Neural cell (in vitro differentiated cells): ENCODE measurements at regions not wholly inside any gene's neighbourhood (a gene's known extent, or its start where the extent isn't known, plus 50 kb on each side); places are given as distances from the start of the nearest gene placed in this dataset.

Source experiments
- H2AFZ ChIP-seq: fragments of 200-600, 300-800 bp; sonication (generic), shearing (Covaris generic); 2 replicates; pipeline ENCODE4 v1.6.0; 2014; ENCODE audit warnings: low read depth, mild to moderate bottlenecking, antibody characterized with exemption, low read length, moderate library complexity
- H3F3A ChIP-seq: fragments of 200-600 bp; shearing (Covaris generic); 2 replicates; pipeline ENCODE4 v1.6.1; 2016; ENCODE audit warnings: mild to moderate bottlenecking, moderate library complexity, mixed read lengths, antibody characterized with exemption, low read length; ENCODE audit not compliant: insufficient read depth, poor library complexity, severe bottlenecking
- H3K27ac ChIP-seq: fragments of 200-600, 300-800 bp; sonication (generic), shearing (Covaris generic); 2 replicates; pipeline ENCODE4 v1.5.1; 2014; ENCODE audit warnings: mild to moderate bottlenecking, low read length, moderate library complexity
- H3K27me3 ChIP-seq: fragments of 300-800, 200-600 bp; sonication (generic), shearing (Covaris generic); 2 replicates; pipeline ENCODE4 v1.6.0; 2014; ENCODE audit warnings: mild to moderate bottlenecking, low read depth, low read length, moderate library complexity; ENCODE audit not compliant: insufficient read depth
- H3K36me3 ChIP-seq: fragments of 300-800, 200-600 bp; sonication (generic), shearing (Covaris generic); 2 replicates; pipeline ENCODE4 v1.5.1; 2014; ENCODE audit warnings: mild to moderate bottlenecking, antibody characterized with exemption, low read length, moderate library complexity; ENCODE audit not compliant: insufficient read depth
- H3K4me2 ChIP-seq: fragments of 300-800, 200-600 bp; sonication (generic), shearing (Covaris generic); 2 replicates; pipeline ENCODE4 v1.6.0; 2014; ENCODE audit warnings: mild to moderate bottlenecking, low read length
- H3K4me3 ChIP-seq: fragments of 300-800, 200-600 bp; sonication (generic), shearing (Covaris generic); 2 replicates; pipeline ENCODE4 v1.5.1; 2014; ENCODE audit warnings: mild to moderate bottlenecking, low read length, moderate library complexity
- H3K79me2 ChIP-seq: fragments of 200-600 bp; shearing (Covaris generic); replicated peaks from 2 replicates; pipeline ENCODE4 v1.6.0; 2014; ENCODE audit warnings: mild to moderate bottlenecking, low read length, moderate library complexity; ENCODE audit not compliant: insufficient read depth
- H3K9ac ChIP-seq: fragments of 300-800, 200-600 bp; sonication (generic), shearing (Covaris generic); 2 replicates; pipeline ENCODE4 v1.6.1; 2016; ENCODE audit warnings: mild to moderate bottlenecking, low read length, mixed read lengths
- H3K9me2 ChIP-seq: fragments of 200-600 bp; shearing (Covaris generic); 2 replicates; pipeline ENCODE4 v1.6.1; 2016; ENCODE audit warnings: mild to moderate bottlenecking, low read length, mixed read lengths; ENCODE audit not compliant: insufficient read depth
- H3K9me3 ChIP-seq: fragments of 200-600, 300-800 bp; sonication (generic), shearing (Covaris generic); 2 replicates; pipeline ENCODE4 v1.6.1; 2016; ENCODE audit warnings: mild to moderate bottlenecking, mixed run types, low read length, moderate library complexity, mixed read lengths
- H4K20me1 ChIP-seq: fragments of 200-600 bp; shearing (Covaris generic); 2 replicates; pipeline ENCODE4 v1.6.1; 2016; ENCODE audit warnings: mild to moderate bottlenecking, mixed run types; ENCODE audit not compliant: insufficient read depth
- CTCF ChIP-seq: fragments of 450-650 bp; IDR thresholded peaks from 2 replicates; pipeline ENCODE4 v1.5.1; 2014; ENCODE audit warnings: antibody characterized with exemption, mild to moderate bottlenecking, moderate library complexity; ENCODE audit not compliant: poor library complexity, severe bottlenecking
- EP300 ChIP-seq: fragments of 450-650 bp; conservative IDR thresholded peaks from 2 replicates; pipeline ENCODE4 v1.6.1; 2014; ENCODE audit warnings: antibody characterized with exemption, mild to moderate bottlenecking, moderate library complexity; ENCODE audit not compliant: poor library complexity, severe bottlenecking
- EZH2 ChIP-seq: fragments of 200-600, 300-800 bp; shearing (Covaris generic), sonication (generic); IDR thresholded peaks from 2 replicates; pipeline ENCODE4 v1.6.1; 2014; ENCODE audit warnings: antibody characterized with exemption, low read length, borderline replicate concordance, mild to moderate bottlenecking; ENCODE audit not compliant: insufficient read depth, poor library complexity, severe bottlenecking
- RAD21 ChIP-seq: fragments of 450-650 bp; conservative IDR thresholded peaks from 2 replicates; pipeline ENCODE4 v1.6.1; 2014; ENCODE audit warnings: antibody characterized with exemption, mild to moderate bottlenecking, moderate library complexity
- REST ChIP-seq: IDR thresholded peaks from 2 replicates; pipeline ENCODE4 v1.6.1; 2012; ENCODE audit warnings: borderline replicate concordance
- SMC3 ChIP-seq: fragments of 450-650 bp; conservative IDR thresholded peaks from 2 replicates; pipeline ENCODE4 v1.6.1; 2014; ENCODE audit warnings: antibody characterized with exemption, mild to moderate bottlenecking, moderate library complexity; ENCODE audit not compliant: poor library complexity
- TAF1 ChIP-seq: IDR thresholded peaks from 2 replicates; pipeline ENCODE4 v1.6.1; 2012; ENCODE audit warnings: low read depth

GRCh38 chr2:149645391-149645790 is 57.8 kb upstream of the MMADHC start:
- Histone ChIP-seq H3K79me2 (no peaks in the 10 kb centered on the region), H3K36me3 (no peaks in the 10 kb centered on the region), H3F3A (no peaks in the 10 kb centered on the region), H3K27me3 (no peaks in the 10 kb centered on the region), H3K9ac (no peak overlapping the region), H4K20me1 (no peaks in the 10 kb centered on the region), H2AFZ (no peak overlapping the region), H3K9me2 (no peaks in the 10 kb centered on the region), H3K9me3 (no peaks in the 10 kb centered on the region), H3K27ac (no peak overlapping the region), H3K4me3 (no peak overlapping the region), H3K4me2 (no peak overlapping the region)
- no peak for TF ChIP-seq SMC3
- TF ChIP-seq REST, result no peak
- no peak for TF ChIP-seq EZH2
- TF ChIP-seq CTCF, result no peak
- TF ChIP-seq TAF1, result no peak
- TF ChIP-seq RAD21, result no peak
- TF ChIP-seq EP300, result no peak
